GM20000 (cell line): ENCODE measurements at regions not wholly inside any gene's neighbourhood (a gene's known extent, or its start where the extent isn't known, plus 50 kb on each side); places are given as distances from the start of the nearest gene placed in this dataset.

ENCODE experiments used
- DNase-seq: peaks from one replicate; pipeline ENCODE4 v3.0.0; 2012; ENCODE audit warnings: low spot score
- TF ChIP-seq, protein P1 (sequence below): IDR thresholded peaks from 2 replicates; pipeline ENCODE4 v1.5.1; 2012; ENCODE audit warnings: mild to moderate bottlenecking, control low read depth; ENCODE audit errors: extremely low read depth, missing control alignments

DNA sequence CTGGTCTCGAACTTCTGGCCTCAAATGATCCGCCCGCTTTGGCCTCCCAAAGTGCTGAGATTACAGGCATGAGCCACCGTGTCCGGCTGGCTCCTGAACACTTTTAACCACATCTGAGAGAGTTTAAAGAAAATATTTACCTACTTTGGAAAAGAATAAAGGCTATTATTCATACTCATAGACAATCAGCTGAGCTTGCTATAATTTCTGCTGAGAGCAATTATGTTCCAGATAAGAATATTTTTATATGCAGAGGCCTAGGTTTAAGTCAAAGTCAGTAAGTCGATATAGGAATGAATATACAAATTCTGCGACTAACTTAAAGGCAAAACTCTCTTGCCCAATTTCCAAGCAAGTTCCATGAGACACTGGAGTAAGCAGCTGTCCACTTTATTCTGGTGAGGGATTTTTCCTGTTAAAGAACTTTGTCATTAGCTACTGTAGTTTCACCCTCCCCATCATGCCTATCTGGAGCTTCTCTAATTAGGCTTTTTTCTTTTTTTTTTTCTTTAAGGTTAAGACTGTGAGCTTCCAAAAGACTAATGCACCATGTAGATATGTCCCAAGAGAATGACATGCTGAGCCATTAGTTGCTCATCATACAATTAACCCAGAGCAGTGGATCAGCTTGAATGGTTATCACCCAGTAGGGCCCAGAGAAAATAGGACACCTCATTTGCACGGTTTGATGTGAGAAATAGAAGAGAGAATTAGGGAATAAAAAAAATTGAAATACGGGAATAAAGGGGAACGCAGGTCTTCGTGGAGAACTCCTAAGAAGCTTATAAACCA, 260.1 kb downstream of the KCNE4 start:
- DNase-seq = no peak
- TF ChIP-seq, protein P1, sequence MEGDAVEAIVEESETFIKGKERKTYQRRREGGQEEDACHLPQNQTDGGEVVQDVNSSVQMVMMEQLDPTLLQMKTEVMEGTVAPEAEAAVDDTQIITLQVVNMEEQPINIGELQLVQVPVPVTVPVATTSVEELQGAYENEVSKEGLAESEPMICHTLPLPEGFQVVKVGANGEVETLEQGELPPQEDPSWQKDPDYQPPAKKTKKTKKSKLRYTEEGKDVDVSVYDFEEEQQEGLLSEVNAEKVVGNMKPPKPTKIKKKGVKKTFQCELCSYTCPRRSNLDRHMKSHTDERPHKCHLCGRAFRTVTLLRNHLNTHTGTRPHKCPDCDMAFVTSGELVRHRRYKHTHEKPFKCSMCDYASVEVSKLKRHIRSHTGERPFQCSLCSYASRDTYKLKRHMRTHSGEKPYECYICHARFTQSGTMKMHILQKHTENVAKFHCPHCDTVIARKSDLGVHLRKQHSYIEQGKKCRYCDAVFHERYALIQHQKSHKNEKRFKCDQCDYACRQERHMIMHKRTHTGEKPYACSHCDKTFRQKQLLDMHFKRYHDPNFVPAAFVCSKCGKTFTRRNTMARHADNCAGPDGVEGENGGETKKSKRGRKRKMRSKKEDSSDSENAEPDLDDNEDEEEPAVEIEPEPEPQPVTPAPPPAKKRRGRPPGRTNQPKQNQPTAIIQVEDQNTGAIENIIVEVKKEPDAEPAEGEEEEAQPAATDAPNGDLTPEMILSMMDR = no peak

DNA sequence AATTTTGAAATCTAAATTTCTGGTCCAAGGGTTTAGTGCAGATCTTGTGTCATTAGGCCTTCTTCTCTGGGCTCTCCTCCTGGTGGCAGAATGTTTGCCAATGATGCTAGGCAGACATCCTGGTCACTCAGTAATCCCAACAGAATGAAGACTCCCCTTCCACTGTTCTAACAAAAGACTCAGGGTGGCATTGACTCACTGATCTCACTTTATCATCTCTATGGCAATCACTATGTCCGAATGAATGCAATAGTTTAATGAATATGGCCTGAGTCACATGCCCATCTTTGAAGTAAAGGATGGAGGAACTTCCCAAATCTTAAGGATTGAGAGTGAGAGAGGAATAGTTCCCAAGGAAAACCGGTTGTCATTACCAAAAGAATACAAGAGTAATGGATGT, 261.1 kb downstream of the KCNE4 start:
- TF ChIP-seq, protein P1 = no peak
- no peak for DNase-seq

DNA sequence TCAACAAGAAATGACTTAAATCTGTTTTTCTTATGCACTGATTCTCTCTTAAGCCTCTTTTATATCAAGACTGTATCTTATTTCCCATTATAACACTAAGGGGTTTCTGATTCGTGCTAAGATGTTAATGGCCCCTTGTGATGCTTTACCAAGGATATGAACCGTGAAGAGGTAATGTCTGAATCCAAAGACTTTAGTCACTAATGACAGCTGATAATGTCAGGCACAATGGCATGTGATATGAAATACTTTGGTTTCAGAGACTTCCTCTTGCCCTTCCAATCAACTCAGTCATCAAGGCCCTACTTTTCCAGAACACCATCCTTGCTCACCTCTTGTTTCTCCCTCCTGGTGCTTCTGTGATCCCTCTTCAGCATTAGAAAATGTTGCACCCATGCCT, 262.8 kb downstream of the KCNE4 start:
- DNase-seq = no peak
- TF ChIP-seq, protein P1 = no peak

DNA sequence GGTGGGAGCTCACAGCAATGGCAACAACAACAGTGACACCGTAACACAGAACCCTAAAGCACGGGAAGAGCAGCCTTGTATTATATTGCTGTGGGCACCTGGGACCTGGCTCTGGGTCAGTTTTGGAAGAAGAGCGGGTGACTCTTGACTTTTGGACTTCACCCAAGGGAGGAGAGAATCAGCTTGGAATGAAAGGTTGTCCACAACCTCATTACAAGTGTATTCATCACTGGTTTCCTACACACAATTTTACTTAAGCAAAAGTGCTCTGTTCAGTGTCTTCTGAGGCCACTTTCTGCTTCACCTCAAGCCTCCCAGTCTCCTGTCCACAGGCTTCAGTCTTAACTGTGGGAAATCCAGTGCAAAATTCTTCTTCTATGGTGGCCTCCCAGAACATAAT, 263.8 kb downstream of the KCNE4 start:
- TF ChIP-seq, protein P1 = no peak
- DNase-seq = no peak

DNA sequence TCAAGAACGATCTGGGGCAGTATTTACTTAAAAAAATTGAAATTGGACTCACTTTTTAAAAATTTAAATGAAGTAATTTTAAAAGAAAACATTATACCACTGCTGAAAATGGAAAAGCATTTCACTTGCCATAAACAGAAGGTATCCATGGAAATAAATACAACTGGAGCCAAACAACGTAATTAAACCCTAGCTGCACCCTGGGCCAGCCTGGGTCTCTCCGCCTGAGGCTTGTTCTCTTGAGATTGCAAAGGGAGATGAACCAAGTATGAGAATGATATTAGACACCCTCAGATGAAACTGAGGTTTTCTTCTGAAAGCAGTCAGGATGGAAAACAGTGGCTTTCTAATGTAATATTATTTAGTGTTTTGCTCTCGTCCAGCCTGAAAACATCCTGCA, 264.4 kb downstream of the KCNE4 start:
- TF ChIP-seq, protein P1 = no peak

DNA sequence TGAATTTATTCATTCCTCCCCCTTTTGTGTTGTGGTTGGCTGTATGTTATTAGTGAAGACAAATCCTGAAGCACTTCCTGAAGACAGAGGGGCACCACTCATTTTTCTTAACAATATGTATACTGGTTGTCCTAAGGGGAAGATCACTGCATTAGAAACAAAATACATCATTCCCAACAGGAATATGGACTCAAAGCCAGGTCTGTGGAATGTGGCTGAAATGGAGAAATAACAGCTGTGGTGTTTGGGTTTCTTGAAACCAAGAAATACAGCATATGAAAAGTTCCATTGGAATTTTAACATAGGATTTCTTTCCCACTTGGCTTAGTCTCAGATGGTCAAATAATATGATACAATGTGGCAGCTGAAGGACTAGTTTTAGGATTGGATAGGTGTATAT, 267.6 kb downstream of the KCNE4 start:
- no peak for DNase-seq
- TF ChIP-seq, protein P1 = no peak

More for the DNA sequence above, 264.4 kb downstream of the KCNE4 start:
- DNase-seq = no peak

DNA sequence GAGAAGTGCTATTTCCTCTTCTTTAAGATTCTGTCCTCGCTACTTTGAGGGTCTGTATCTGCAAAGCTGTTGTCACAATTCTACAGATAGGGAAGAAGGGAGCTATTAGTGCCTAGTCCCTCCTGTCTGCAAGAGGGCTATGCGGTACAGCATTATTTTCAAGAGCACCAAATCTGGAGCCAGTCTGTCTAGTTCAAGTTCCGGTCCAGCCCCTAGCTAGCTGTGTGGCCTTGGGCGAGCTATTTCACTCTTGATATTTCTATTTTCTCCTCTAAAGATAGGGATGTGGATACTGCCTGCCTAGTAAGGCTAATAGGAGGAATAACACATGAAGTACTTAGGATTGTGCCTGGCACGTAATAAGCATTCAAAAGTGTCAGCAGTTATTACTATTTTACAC, 272.4 kb downstream of the KCNE4 start:
- TF ChIP-seq, protein P1 = no peak

More for the DNA sequence above, 272.4 kb downstream of the KCNE4 start:
- no peak for DNase-seq
